ENCODE measurements at regions not wholly inside any gene's neighbourhood (a gene's known extent, or its start where the extent isn't known, plus 50 kb on each side); places are given as distances from the start of the nearest gene placed in this dataset.

- TF ChIP-seq POLR2AphosphoS5 (IDR thresholded peaks at IDR 0.05; ENCODE audit: low read depth, low read length) (no peak), POLR2A (IDR thresholded peaks at IDR 0.05; ENCODE audit: low read depth, low read length) (no peak), TAF1 (IDR thresholded peaks at IDR 0.05; ENCODE audit: low read depth, low read length) (no peak), SPI1 (IDR thresholded peaks at IDR 0.05; ENCODE audit: low read depth, low read length) (no peak), PAX5 (IDR thresholded peaks at IDR 0.05; ENCODE audit: insufficient read depth, low read length, severe bottlenecking) (no peak), POU2F2 (IDR thresholded peaks at IDR 0.05; ENCODE audit: low read depth, low read length) (no peak)
Observed at GRCh38 chr5:53359916-53360517, 120.4 kb upstream of the FST start.

Measured in GM12891 (cell line).